GM12878 (cell line): ENCODE measurements at regions not wholly inside any gene's neighbourhood (a gene's known extent, or its start where the extent isn't known, plus 50 kb on each side); places are given as distances from the start of the nearest gene placed in this dataset.

Source experiments
- E4F1 ChIP-seq: fragments of 450-650 bp; IDR thresholded peaks from 2 replicates; pipeline ENCODE4 v1.6.1; 2018; ENCODE audit warnings: borderline replicate concordance, mild to moderate bottlenecking; ENCODE audit not compliant: partially characterized antibody
- EP300 ChIP-seq, 2 experiments: fragments of 150-350 bp in 1 of 2; IDR thresholded peaks; 2 replicates each; pipeline ENCODE4 v1.6.1; 2011 to 2012; ENCODE audit warnings: low read depth in 2 of 2, low read length in 2 of 2, borderline replicate concordance in 1 of 2, improper control_type of control experiment in 1 of 2, inconsistent platforms in 1 of 2; ENCODE audit not compliant: control insufficient read depth in 1 of 2
- FOS ChIP-seq: IDR thresholded peaks from 3 replicates; pipeline ENCODE4 v1.6.1; 2011; ENCODE audit warnings: borderline replicate concordance; ENCODE audit not compliant: insufficient read length; ENCODE audit errors: extremely low read depth
- KAT2A ChIP-seq: conservative IDR thresholded peaks from 2 replicates; pipeline ENCODE4 v1.6.1; 2011; ENCODE audit warnings: low read depth, low read length; ENCODE audit not compliant: control insufficient read depth
- KDM1A ChIP-seq: fragments of 200-600 bp; sonication (generic); IDR thresholded peaks from 2 replicates; pipeline ENCODE4 v1.6.1; 2016; ENCODE audit warnings: borderline replicate concordance
- SIN3A ChIP-seq: IDR thresholded peaks from 2 replicates; pipeline ENCODE4 v1.6.1; 2012; ENCODE audit warnings: low read depth, low read length, improper control_type of control experiment
- SIX5 ChIP-seq: IDR thresholded peaks from 2 replicates; pipeline ENCODE4 v1.6.1; 2011; ENCODE audit warnings: mild to moderate bottlenecking, low read depth, low read length, moderate library complexity; ENCODE audit not compliant: severe bottlenecking
- ZBED1 ChIP-seq: IDR thresholded peaks from 2 replicates; pipeline ENCODE4 v1.6.1; 2016; ENCODE audit warnings: borderline replicate concordance
- ZNF592 ChIP-seq: fragments of 450-650 bp; IDR thresholded peaks from 2 replicates; pipeline ENCODE4 v1.6.1; 2017; ENCODE audit warnings: mild to moderate bottlenecking, moderate library complexity
- TF ChIP-seq, protein P1 (sequence below): IDR thresholded peaks from 2 replicates; pipeline ENCODE4 v1.6.1; 2012; ENCODE audit warnings: mild to moderate bottlenecking, low read depth, low read length
- TF ChIP-seq, protein P2 (sequence below): IDR thresholded peaks from 2 replicates; pipeline ENCODE4 v1.6.1; 2012; ENCODE audit warnings: improper control_type of control experiment, low read depth, low read length; ENCODE audit not compliant: insufficient replicate concordance

GRCh38 chr7:26993816-26994810, 101.7 kb downstream of the HOXA1 start (continued):
- TF ChIP-seq E4F1, result no peak
- TF ChIP-seq SIX5, result no peak
- no peak for TF ChIP-seq ZBED1
- TF ChIP-seq, protein P1, sequence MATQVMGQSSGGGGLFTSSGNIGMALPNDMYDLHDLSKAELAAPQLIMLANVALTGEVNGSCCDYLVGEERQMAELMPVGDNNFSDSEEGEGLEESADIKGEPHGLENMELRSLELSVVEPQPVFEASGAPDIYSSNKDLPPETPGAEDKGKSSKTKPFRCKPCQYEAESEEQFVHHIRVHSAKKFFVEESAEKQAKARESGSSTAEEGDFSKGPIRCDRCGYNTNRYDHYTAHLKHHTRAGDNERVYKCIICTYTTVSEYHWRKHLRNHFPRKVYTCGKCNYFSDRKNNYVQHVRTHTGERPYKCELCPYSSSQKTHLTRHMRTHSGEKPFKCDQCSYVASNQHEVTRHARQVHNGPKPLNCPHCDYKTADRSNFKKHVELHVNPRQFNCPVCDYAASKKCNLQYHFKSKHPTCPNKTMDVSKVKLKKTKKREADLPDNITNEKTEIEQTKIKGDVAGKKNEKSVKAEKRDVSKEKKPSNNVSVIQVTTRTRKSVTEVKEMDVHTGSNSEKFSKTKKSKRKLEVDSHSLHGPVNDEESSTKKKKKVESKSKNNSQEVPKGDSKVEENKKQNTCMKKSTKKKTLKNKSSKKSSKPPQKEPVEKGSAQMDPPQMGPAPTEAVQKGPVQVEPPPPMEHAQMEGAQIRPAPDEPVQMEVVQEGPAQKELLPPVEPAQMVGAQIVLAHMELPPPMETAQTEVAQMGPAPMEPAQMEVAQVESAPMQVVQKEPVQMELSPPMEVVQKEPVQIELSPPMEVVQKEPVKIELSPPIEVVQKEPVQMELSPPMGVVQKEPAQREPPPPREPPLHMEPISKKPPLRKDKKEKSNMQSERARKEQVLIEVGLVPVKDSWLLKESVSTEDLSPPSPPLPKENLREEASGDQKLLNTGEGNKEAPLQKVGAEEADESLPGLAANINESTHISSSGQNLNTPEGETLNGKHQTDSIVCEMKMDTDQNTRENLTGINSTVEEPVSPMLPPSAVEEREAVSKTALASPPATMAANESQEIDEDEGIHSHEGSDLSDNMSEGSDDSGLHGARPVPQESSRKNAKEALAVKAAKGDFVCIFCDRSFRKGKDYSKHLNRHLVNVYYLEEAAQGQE, result no peak
- TF ChIP-seq SIN3A, result no peak
- no peak for TF ChIP-seq EP300 (IDR thresholded peaks at IDR 0.05; ENCODE audit: borderline replicate concordance in 1 of 2, control insufficient read depth in 1 of 2, low read depth in 2 of 2, low read length in 2 of 2)
- TF ChIP-seq KDM1A, result no peak
- no peak for TF ChIP-seq KAT2A
- no peak for TF ChIP-seq FOS
- TF ChIP-seq, protein P2, sequence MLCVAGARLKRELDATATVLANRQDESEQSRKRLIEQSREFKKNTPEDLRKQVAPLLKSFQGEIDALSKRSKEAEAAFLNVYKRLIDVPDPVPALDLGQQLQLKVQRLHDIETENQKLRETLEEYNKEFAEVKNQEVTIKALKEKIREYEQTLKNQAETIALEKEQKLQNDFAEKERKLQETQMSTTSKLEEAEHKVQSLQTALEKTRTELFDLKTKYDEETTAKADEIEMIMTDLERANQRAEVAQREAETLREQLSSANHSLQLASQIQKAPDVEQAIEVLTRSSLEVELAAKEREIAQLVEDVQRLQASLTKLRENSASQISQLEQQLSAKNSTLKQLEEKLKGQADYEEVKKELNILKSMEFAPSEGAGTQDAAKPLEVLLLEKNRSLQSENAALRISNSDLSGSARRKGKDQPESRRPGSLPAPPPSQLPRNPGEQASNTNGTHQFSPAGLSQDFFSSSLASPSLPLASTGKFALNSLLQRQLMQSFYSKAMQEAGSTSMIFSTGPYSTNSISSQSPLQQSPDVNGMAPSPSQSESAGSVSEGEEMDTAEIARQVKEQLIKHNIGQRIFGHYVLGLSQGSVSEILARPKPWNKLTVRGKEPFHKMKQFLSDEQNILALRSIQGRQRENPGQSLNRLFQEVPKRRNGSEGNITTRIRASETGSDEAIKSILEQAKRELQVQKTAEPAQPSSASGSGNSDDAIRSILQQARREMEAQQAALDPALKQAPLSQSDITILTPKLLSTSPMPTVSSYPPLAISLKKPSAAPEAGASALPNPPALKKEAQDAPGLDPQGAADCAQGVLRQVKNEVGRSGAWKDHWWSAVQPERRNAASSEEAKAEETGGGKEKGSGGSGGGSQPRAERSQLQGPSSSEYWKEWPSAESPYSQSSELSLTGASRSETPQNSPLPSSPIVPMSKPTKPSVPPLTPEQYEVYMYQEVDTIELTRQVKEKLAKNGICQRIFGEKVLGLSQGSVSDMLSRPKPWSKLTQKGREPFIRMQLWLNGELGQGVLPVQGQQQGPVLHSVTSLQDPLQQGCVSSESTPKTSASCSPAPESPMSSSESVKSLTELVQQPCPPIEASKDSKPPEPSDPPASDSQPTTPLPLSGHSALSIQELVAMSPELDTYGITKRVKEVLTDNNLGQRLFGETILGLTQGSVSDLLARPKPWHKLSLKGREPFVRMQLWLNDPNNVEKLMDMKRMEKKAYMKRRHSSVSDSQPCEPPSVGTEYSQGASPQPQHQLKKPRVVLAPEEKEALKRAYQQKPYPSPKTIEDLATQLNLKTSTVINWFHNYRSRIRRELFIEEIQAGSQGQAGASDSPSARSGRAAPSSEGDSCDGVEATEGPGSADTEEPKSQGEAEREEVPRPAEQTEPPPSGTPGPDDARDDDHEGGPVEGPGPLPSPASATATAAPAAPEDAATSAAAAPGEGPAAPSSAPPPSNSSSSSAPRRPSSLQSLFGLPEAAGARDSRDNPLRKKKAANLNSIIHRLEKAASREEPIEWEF, result no peak
- no peak for TF ChIP-seq ZNF592
- TF ChIP-seq, all 136 proteins: peak for 0
